ENCODE measurements at regions not wholly inside any gene's neighbourhood (a gene's known extent, or its start where the extent isn't known, plus 50 kb on each side); places are given as distances from the start of the nearest gene placed in this dataset.

GRCh38 chr1:194333240-194333639 lies 1146.8 kb upstream of the B3GALT2 start:
- Mint-ChIP-seq H3K4me3 (no peak overlapping the region), H3K4me1 (no peaks in the 10 kb centered on the region), H3K27me3 (ENCODE audit: low read depth, poor library complexity) (no peaks in the 10 kb centered on the region), H3K9me3 (no peaks in the 10 kb centered on the region), H3K27ac (no peak overlapping the region), H3K36me3 (ENCODE audit: low read depth) (no peaks in the 10 kb centered on the region)
- no peak for DNase-seq
- no peak for TF ChIP-seq CTCF (IDR thresholded peaks at IDR 0.05)

- Mint-ChIP-seq H3K4me1 (no peaks in the 10 kb centered on the region), H3K36me3 (ENCODE audit: low read depth) (no peaks in the 10 kb centered on the region), H3K9me3 (no peaks in the 10 kb centered on the region), H3K27ac (no peak overlapping the region), H3K27me3 (ENCODE audit: low read depth, poor library complexity) (no peaks in the 10 kb centered on the region), H3K4me3 (no peak overlapping the region)
- no peak for TF ChIP-seq CTCF (IDR thresholded peaks at IDR 0.05)
- no peak for DNase-seq
Measured at GRCh38 chr1:194331758-194332157, 1145.3 kb upstream of the B3GALT2 start.

- DNase-seq, result no peak
- Mint-ChIP-seq H3K9me3 (no peaks in the 10 kb centered on the region), H3K27me3 (ENCODE audit: low read depth, poor library complexity) (peaks cover 5% of the 10 kb centered on the region), H3K4me3 (no peak overlapping the region), H3K36me3 (ENCODE audit: low read depth) (no peaks in the 10 kb centered on the region), H3K27ac (no peak overlapping the region), H3K4me1 (no peaks in the 10 kb centered on the region)
- no peak for TF ChIP-seq CTCF (IDR thresholded peaks at IDR 0.05)
Measured at GRCh38 chr1:194322751-194323150, 1136.3 kb upstream of the B3GALT2 start.

- H3K27ac Mint-ChIP-seq, result no peak overlapping the region
- no peaks in the 10 kb centered on the region for H3K4me1 Mint-ChIP-seq
- H3K4me3 Mint-ChIP-seq, result no peak overlapping the region
- H3K27me3 Mint-ChIP-seq (ENCODE audit: low read depth, poor library complexity), result no peaks in the 10 kb centered on the region
- no peak for DNase-seq
- no peaks in the 10 kb centered on the region for H3K36me3 Mint-ChIP-seq (ENCODE audit: low read depth)
- TF ChIP-seq CTCF (IDR thresholded peaks at IDR 0.05), result no peak
- peaks cover 8% of the 10 kb centered on the region for H3K9me3 Mint-ChIP-seq
Measured at GRCh38 chr1:194318790-194319280, 1132.4 kb upstream of the B3GALT2 start.

GRCh38 chr1:194309697-194310096 lies 1123.3 kb upstream of the B3GALT2 start:
- Mint-ChIP-seq H3K36me3 (ENCODE audit: low read depth) (no peaks in the 10 kb centered on the region), H3K27me3 (ENCODE audit: low read depth, poor library complexity) (no peaks in the 10 kb centered on the region), H3K4me1 (no peaks in the 10 kb centered on the region), H3K27ac (no peak overlapping the region), H3K4me3 (no peak overlapping the region), H3K9me3 (peaks cover 3% of the 10 kb centered on the region)
- DNase-seq, result no peak
- no peak for TF ChIP-seq CTCF (IDR thresholded peaks at IDR 0.05)

GRCh38 chr1:194309269-194309668 lies 1122.9 kb upstream of the B3GALT2 start:
- no peak for DNase-seq
- no peaks in the 10 kb centered on the region for H3K36me3 Mint-ChIP-seq (ENCODE audit: low read depth)
- H3K27ac Mint-ChIP-seq, result no peak overlapping the region
- no peaks in the 10 kb centered on the region for H3K9me3 Mint-ChIP-seq
- H3K27me3 Mint-ChIP-seq (ENCODE audit: low read depth, poor library complexity), result no peaks in the 10 kb centered on the region
- TF ChIP-seq CTCF (IDR thresholded peaks at IDR 0.05), result no peak
- H3K4me1 Mint-ChIP-seq, result no peaks in the 10 kb centered on the region
- H3K4me3 Mint-ChIP-seq, result no peak overlapping the region
